CD14-positive monocyte (primary cell): ENCODE measurements at regions not wholly inside any gene's neighbourhood (a gene's known extent, or its start where the extent isn't known, plus 50 kb on each side); places are given as distances from the start of the nearest gene placed in this dataset.

Experiments
- DNase-seq, 3 donors: peaks; one replicate each; pipeline ENCODE4 v3.0.0-alpha.2; 2011 to 2022
- H2AFZ ChIP-seq: 2 replicates; pipeline ENCODE4 v1.6.0; 2012; ENCODE audit warnings: mild to moderate bottlenecking, low read depth, low read length, inconsistent platforms; ENCODE audit not compliant: insufficient read depth, poor library complexity, severe bottlenecking
- H3K27ac ChIP-seq, 2 donors: 1 replicate in 1 of 2; 2 replicates in 1 of 2; pipeline ENCODE4 v1.5.1; 2012 to 2013; ENCODE audit warnings: low read length in 2 of 2, control low read depth in 1 of 2, inconsistent platforms in 1 of 2, low read depth in 1 of 2, mild to moderate bottlenecking in 1 of 2
- H3K27me3 ChIP-seq, 2 donors: one replicate each; pipeline versions ENCODE4 v1.6.0 to v1.6.1; 2011 to 2013; ENCODE audit warnings: low read length in 2 of 2; ENCODE audit not compliant: control insufficient read depth in 2 of 2, insufficient read depth in 2 of 2
- H3K36me3 ChIP-seq, 2 donors: replicated peaks in 1 of 2; 1 replicate in 1 of 2; 2 replicates in 1 of 2; pipeline versions ENCODE4 v1.5.1 to v1.6.1; 2012 to 2013; ENCODE audit warnings: low read length in 2 of 2, control low read depth in 1 of 2, inconsistent platforms in 1 of 2, mild to moderate bottlenecking in 1 of 2; ENCODE audit not compliant: insufficient read depth in 2 of 2, control insufficient read depth in 1 of 2
- H3K4me1 ChIP-seq, 2 donors: 1 replicate in 1 of 2; 2 replicates in 1 of 2; pipeline versions ENCODE4 v1.5.1 to v1.6.1; 2012 to 2013; ENCODE audit warnings: low read length in 2 of 2, control low read depth in 1 of 2, inconsistent platforms in 1 of 2, mild to moderate bottlenecking in 1 of 2, moderate library complexity in 1 of 2; ENCODE audit not compliant: insufficient read depth in 2 of 2, control insufficient read depth in 1 of 2
- H3K4me2 ChIP-seq: replicated peaks from 2 replicates; pipeline ENCODE3; 2012; ENCODE audit warnings: low read length, moderate library complexity, mild to moderate bottlenecking; ENCODE audit not compliant: poor library complexity, severe bottlenecking; ENCODE audit errors: extremely low read depth
- H3K4me3 ChIP-seq, 3 experiments: fragments of 200-600 bp in 1 of 3; sonication (generic) in 1 of 3; replicated peaks in 1 of 3; 1 replicate in 2 of 3; 2 replicates in 1 of 3; pipeline ENCODE4 v1.5.1; 2011 to 2013; ENCODE audit warnings: low read length in 3 of 3, mild to moderate bottlenecking in 3 of 3, control low read depth in 2 of 3, low read depth in 2 of 3, inconsistent platforms in 1 of 3, moderate library complexity in 1 of 3
- H3K79me2 ChIP-seq: 2 replicates; pipeline ENCODE4 v1.6.0; 2012; ENCODE audit warnings: mild to moderate bottlenecking, control low read depth, inconsistent platforms, low read length, moderate library complexity; ENCODE audit not compliant: insufficient read depth
- H3K9ac ChIP-seq: 2 replicates; pipeline ENCODE4 v1.6.0; 2017; ENCODE audit warnings: low read length, mild to moderate bottlenecking; ENCODE audit not compliant: insufficient read depth, poor library complexity, severe bottlenecking
- H3K9me3 ChIP-seq, 2 donors: replicated peaks in 1 of 2; 1 replicate in 1 of 2; 2 replicates in 1 of 2; pipeline versions ENCODE4 v1.5.1 to v1.6.1; 2012 to 2013; ENCODE audit warnings: low read length in 2 of 2, control low read depth in 1 of 2; ENCODE audit not compliant: control insufficient read depth in 1 of 2, insufficient read depth in 1 of 2
- H4K20me1 ChIP-seq: 2 replicates; pipeline ENCODE4 v1.6.0; 2012; ENCODE audit warnings: mild to moderate bottlenecking, low read length, control low read depth, moderate library complexity; ENCODE audit not compliant: insufficient read depth
- H3K27ac Mint-ChIP-seq, 7 donors: one replicate each; pipeline ENCODE4 v1.8.0; 2020; ENCODE audit warnings: mild to moderate bottlenecking in 7 of 7, mixed read lengths in 7 of 7, moderate library complexity in 6 of 7, inconsistent platforms in 2 of 7
- H3K27me3 Mint-ChIP-seq, 3 donors: one replicate each; pipeline ENCODE4 v1.8.0; 2021 to 2022; ENCODE audit warnings: low read depth in 3 of 3, mild to moderate bottlenecking in 3 of 3, mixed read lengths in 3 of 3, moderate library complexity in 3 of 3, inconsistent platforms in 1 of 3
- H3K36me3 Mint-ChIP-seq, 2 donors: one replicate each; pipeline ENCODE4 v1.8.0; 2020; ENCODE audit warnings: mixed read lengths in 2 of 2, inconsistent platforms in 1 of 2, mild to moderate bottlenecking in 1 of 2
- H3K4me1 Mint-ChIP-seq: one replicate; pipeline ENCODE4 v1.8.0; 2020; ENCODE audit warnings: mild to moderate bottlenecking, mixed read lengths
- H3K4me3 Mint-ChIP-seq, 2 donors: one replicate each; pipeline ENCODE4 v1.8.0; 2020; ENCODE audit warnings: mild to moderate bottlenecking in 2 of 2, mixed read lengths in 2 of 2, moderate library complexity in 1 of 2
- H3K9me3 Mint-ChIP-seq, 7 donors: one replicate each; pipeline ENCODE4 v1.8.0; 2020 to 2022; ENCODE audit warnings: mixed read lengths in 7 of 7, mild to moderate bottlenecking in 6 of 7, moderate library complexity in 6 of 7, inconsistent platforms in 2 of 7
- CTCF ChIP-seq: fragments of 200-600 bp; IDR thresholded peaks from one replicate; pipeline ENCODE4 v1.8.0; 2022; ENCODE audit warnings: antibody characterized with exemption, mild to moderate bottlenecking
- WGBS: methylation state at CpG from one replicate; pipeline ENCODE4 v1.1.5; 2013; ENCODE audit warnings: missing lambda C conversion rate; ENCODE audit not compliant: insufficient coverage; 5-methylcytosine and 5-hydroxymethylcytosine counted together
- intact Hi-C, 2 donors: fragments of 100-400 bp; cut with micrococcal nuclease; formaldehyde crosslinking; loops; one replicate each; pipeline versions ENCODE4 v1.15.0 to v1.15.1; 2023

DNA sequence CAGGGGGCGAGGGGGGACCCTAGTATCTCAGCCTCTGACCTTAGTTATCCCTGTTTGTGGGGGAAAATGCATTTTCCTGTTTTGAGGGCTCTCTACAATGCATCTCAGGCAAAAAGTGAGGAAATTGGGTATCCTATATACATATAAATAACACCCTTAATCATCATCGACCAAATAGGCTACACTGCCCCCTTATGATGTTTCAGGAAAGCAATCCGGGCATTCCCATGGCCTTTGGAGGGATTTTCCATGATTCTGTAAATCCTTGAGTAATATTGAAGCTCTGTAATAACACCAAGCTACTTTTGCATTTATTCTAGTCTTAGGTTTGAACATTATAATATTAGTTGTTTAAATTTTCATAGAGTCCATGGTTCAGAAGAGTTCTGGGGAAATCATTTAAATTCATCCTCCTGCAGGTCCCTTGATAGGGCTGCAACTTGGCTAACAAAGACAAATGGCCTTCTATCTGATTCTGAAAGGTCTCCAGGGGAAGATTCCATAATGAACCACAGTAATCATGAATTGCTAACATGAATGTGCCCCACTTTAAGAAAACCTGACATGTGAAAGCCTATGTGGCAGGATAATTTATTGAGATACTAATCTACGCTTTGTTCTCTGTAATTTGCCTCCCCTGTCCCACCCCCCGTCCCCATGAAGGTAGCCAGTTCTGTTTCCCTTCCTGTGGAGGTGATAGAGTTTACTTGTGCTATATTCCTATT, 91.5 kb upstream of the SCOC start:
- H3K4me3 Mint-ChIP-seq: no peak overlapping the region
- Histone ChIP-seq H3K9me3 (no peaks in the 10 kb centered on the region), H3K9ac (no peak overlapping the region), H3K4me3 (no peak overlapping the region), H4K20me1 (no peaks in the 10 kb centered on the region), H3K27ac (no peak overlapping the region), H3K4me1 (no peaks in the 10 kb centered on the region), H3K36me3 (no peaks in the 10 kb centered on the region), H3K27me3 (no peaks in the 10 kb centered on the region), H3K79me2 (no peaks in the 10 kb centered on the region), H3K4me2 (no peak overlapping the region), H2AFZ (no peak overlapping the region)
- peaks cover 1% of the 10 kb centered on the region for H3K4me1 Mint-ChIP-seq
- no peaks in the 10 kb centered on the region for H3K36me3 Mint-ChIP-seq
- WGBS: no CpG with 5 or more reads among the region's 5 CpGs
- no peak for TF ChIP-seq CTCF
- intact Hi-C loops: no loop called here
- peaks cover 2 to 13% (median 3%) of the 10 kb centered on the region in 3 donors for H3K27me3 Mint-ChIP-seq
- H3K27ac Mint-ChIP-seq: no peak overlapping the region
- peaks cover 0 to 4% (median 3%) of the 10 kb centered on the region in 7 donors for H3K9me3 Mint-ChIP-seq
- DNase-seq: no peak

DNA sequence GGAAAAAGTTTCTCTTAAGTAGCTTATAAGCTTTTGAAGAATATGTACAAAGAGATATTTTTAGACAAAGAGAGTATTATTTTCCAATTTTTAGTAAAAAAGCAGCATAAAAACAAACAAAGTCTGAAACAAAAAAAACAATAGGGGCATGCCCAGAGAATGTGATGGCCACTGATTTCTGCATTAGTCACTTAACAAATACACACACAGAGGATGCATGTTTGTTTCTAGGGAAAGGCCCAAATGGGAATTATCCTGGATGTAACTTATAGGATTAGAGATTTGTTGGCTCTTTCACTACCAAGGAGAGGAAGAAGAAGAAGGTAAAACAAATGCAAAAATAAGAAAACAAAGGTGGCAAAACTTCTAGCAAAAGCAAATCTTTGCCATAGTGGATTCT, 95.9 kb upstream of the SCOC start:
- no peak overlapping the region for H3K9ac ChIP-seq
- no peaks in the 10 kb centered on the region for H3K36me3 ChIP-seq
- no peaks in the 10 kb centered on the region for H3K79me2 ChIP-seq
- peaks cover 1% of the 10 kb centered on the region for H3K4me1 Mint-ChIP-seq
- H2AFZ ChIP-seq: no peak overlapping the region
- intact Hi-C loops: no loop called here
- H3K4me3 Mint-ChIP-seq: no peak overlapping the region
- no peaks in the 10 kb centered on the region for H3K4me1 ChIP-seq
- H3K27ac Mint-ChIP-seq: no peak overlapping the region
- no peaks in the 10 kb centered on the region for H4K20me1 ChIP-seq
- no peak overlapping the region for H3K27ac ChIP-seq
- H3K4me2 ChIP-seq: no peak overlapping the region
- DNase-seq: no peak
- TF ChIP-seq CTCF: no peak
- peaks cover 0 to 10% (median 0%) of the 10 kb centered on the region in 3 donors for H3K27me3 Mint-ChIP-seq
- no peak overlapping the region for H3K4me3 ChIP-seq
- no peaks in the 10 kb centered on the region for H3K27me3 ChIP-seq
- no peaks in the 10 kb centered on the region for H3K9me3 ChIP-seq
- no peaks in the 10 kb centered on the region for H3K36me3 Mint-ChIP-seq
- peaks cover 0 to 4% (median 3%) of the 10 kb centered on the region in 7 donors for H3K9me3 Mint-ChIP-seq
